ENCODE measurements at regions not wholly inside any gene's neighbourhood (a gene's known extent, or its start where the extent isn't known, plus 50 kb on each side); places are given as distances from the start of the nearest gene placed in this dataset.

- Histone ChIP-seq H3K27ac (ENCODE audit: extremely low read length, insufficient read depth, low read length) (no peak overlapping the region), H3K4me2 (ENCODE audit: low read depth, low read length) (no peak overlapping the region), H3K36me3 (replicated peaks in 1 of 2; ENCODE audit: control insufficient read depth in 1 of 2, insufficient read depth in 2 of 2, low read length in 2 of 2) (no peaks in the 10 kb centered on the region), H3K27me3 (ENCODE audit: control insufficient read depth in 1 of 2, insufficient read depth in 2 of 2, low read length in 2 of 2) (no peaks in the 10 kb centered on the region), H3K9ac (ENCODE audit: insufficient read depth, low read depth, low read length) (no peak overlapping the region), H3K4me3 (replicated peaks in 1 of 3; ENCODE audit: insufficient read depth in 1 of 3, low read depth in 2 of 3, low read length in 3 of 3) (no peak overlapping the region), H3K9me3 (ENCODE audit: low read length) (peaks cover 94% of the 10 kb centered on the region), H3K4me1 (ENCODE audit: insufficient read depth, low read length) (no peaks in the 10 kb centered on the region), H3K79me2 (ENCODE audit: insufficient read depth, low read length) (no peaks in the 10 kb centered on the region), H4K20me1 (ENCODE audit: insufficient read depth, low read length) (no peaks in the 10 kb centered on the region), H2AFZ (ENCODE audit: low read length) (no peak overlapping the region)
- ChIA-PET POLR2A (no interaction called here), CTCF (ENCODE audit: low intra/inter-chr PET ratio, low total read pairs) (no interaction called here)
- TF ChIP-seq MYNN (CRISPR knock-in tag; IDR thresholded peaks at IDR 0.05; ENCODE audit: low read depth) = no peak
- TF ChIP-seq TFDP2 (CRISPR knock-in tag; IDR thresholded peaks at IDR 0.05) = no peak
- no peak for TF ChIP-seq NCOA5 (CRISPR knock-in tag; IDR thresholded peaks at IDR 0.05)
- no peak for TF ChIP-seq FOXJ3 (CRISPR knock-in tag; IDR thresholded peaks at IDR 0.05; ENCODE audit: borderline replicate concordance)
- TF ChIP-seq AGO2 (optimal IDR thresholded peaks at IDR 0.05; ENCODE audit: low read depth, low read length) = no peak
- no peak for TF ChIP-seq ZNF788 (CRISPR knock-in tag; IDR thresholded peaks at IDR 0.05; ENCODE audit: borderline replicate concordance)
- no peak for TF ChIP-seq TEAD2 (CRISPR knock-in tag; IDR thresholded peaks at IDR 0.05)
- TF ChIP-seq ZNF138 (CRISPR knock-in tag; IDR thresholded peaks at IDR 0.05; ENCODE audit: low read depth) = no peak
- TF ChIP-seq ETS1 (CRISPR knock-in tag; IDR thresholded peaks at IDR 0.05) = no peak
- no peak for TF ChIP-seq BORCS8-MEF2B (CRISPR knock-in tag; IDR thresholded peaks at IDR 0.05)
- no peak for TF ChIP-seq NCOA1 (CRISPR knock-in tag; IDR thresholded peaks at IDR 0.05)
- no peak for TF ChIP-seq TCF12 (IDR thresholded peaks at IDR 0.05)
- TF ChIP-seq TCF12 (CRISPR knock-in tag; IDR thresholded peaks at IDR 0.05) = no peak
- in situ Hi-C loops (cut with HindIII; ENCODE audit: extremely low pct_ligation_motif_present, low pct_unique_long_range_greater_than_20kb) = no loop called here
- WGBS (ENCODE audit: low lambda C conversion rate) = 2% methylated on average over 4 of the region's 4 CpGs
- ATAC-seq = no peak
- no peak for FAIRE-seq
- intact Hi-C loops (cut with micrococcal nuclease; ENCODE audit: unreplicated experiment) = no loop called here
- DNase-seq (ENCODE audit: low spot score) = no peak
- no TSS peak for BruUV-seq (replicated peaks)
Observed at GRCh38 chr14:98035396-98035795, 1236.6 kb downstream of the BCL11B start.

Measured in HepG2 (cell line).